CD4-positive, alpha-beta T cell (primary cell): ENCODE measurements at regions not wholly inside any gene's neighbourhood (a gene's known extent, or its start where the extent isn't known, plus 50 kb on each side); places are given as distances from the start of the nearest gene placed in this dataset.

Experiments
- ATAC-seq: fragments of 200-7000 bp; cut with Tn5 transposase; one replicate; pipeline ENCODE4 v1.10.0; 2022; ENCODE audit warnings: mild to moderate bottlenecking; ENCODE audit not compliant: poor library complexity
- CTCF ChIA-PET: fragments of 350-600 bp; sonication (Branson Sonifier 250); formaldehyde crosslinking; loops from one replicate; lab custom pipeline; 2021; ENCODE audit warnings: antibody characterized with exemption, inconsistent platforms; lab: Charles Lee
- POLR2A ChIA-PET: fragments of 350-600 bp; sonication (Branson Sonifier 250); formaldehyde crosslinking; loops from one replicate; lab custom pipeline; 2021; ENCODE audit warnings: antibody characterized with exemption, inconsistent platforms; lab: Charles Lee
- DNase-seq, 14 experiments: peaks; one replicate each; pipeline ENCODE4 v3.0.0-alpha.2; 2013 to 2020; ENCODE audit warnings: mixed read lengths in 2 of 14
- H3K27ac ChIP-seq, 2 donors: one replicate each; pipeline versions ENCODE4 v1.5.1 to v1.7.0; 2013; ENCODE audit warnings: low read length in 2 of 2, low read depth in 1 of 2, mild to moderate bottlenecking in 1 of 2
- H3K27me3 ChIP-seq, 2 experiments: 1 replicate in 1 of 2; 2 replicates in 1 of 2; pipeline versions ENCODE4 v1.6.1 to v1.7.0; 2013; ENCODE audit warnings: low read length in 2 of 2, control low read depth in 1 of 2, mild to moderate bottlenecking in 1 of 2, moderate library complexity in 1 of 2; ENCODE audit not compliant: insufficient read depth in 2 of 2, control insufficient read depth in 1 of 2
- H3K36me3 ChIP-seq: one replicate; pipeline ENCODE4 v1.6.1; 2013; ENCODE audit warnings: low read length, control low read depth; ENCODE audit not compliant: insufficient read depth
- H3K4me1 ChIP-seq: one replicate; pipeline ENCODE4 v1.6.1; 2013; ENCODE audit warnings: low read length, control low read depth; ENCODE audit not compliant: insufficient read depth
- H3K4me3 ChIP-seq: one replicate; pipeline ENCODE4 v1.5.1; 2013; ENCODE audit warnings: mild to moderate bottlenecking, low read length, moderate library complexity
- H3K9me3 ChIP-seq, 2 experiments: 1 replicate in 1 of 2; 2 replicates in 1 of 2; pipeline versions ENCODE4 v1.6.1 to v1.7.0; 2013; ENCODE audit warnings: low read length in 2 of 2, mild to moderate bottlenecking in 2 of 2, control low read depth in 1 of 2, moderate library complexity in 1 of 2; ENCODE audit not compliant: control insufficient read depth in 1 of 2, insufficient read depth in 1 of 2
- H3K27ac Mint-ChIP-seq: one replicate; pipeline ENCODE4 v1.8.0; 2020; ENCODE audit warnings: mixed read lengths
- H3K27me3 Mint-ChIP-seq: one replicate; pipeline ENCODE4 v1.8.0; 2021; ENCODE audit warnings: mixed read lengths
- H3K36me3 Mint-ChIP-seq: one replicate; pipeline ENCODE4 v1.8.0; 2021; ENCODE audit warnings: low read depth, mixed read lengths
- H3K4me1 Mint-ChIP-seq: one replicate; pipeline ENCODE4 v1.8.0; 2021; ENCODE audit warnings: low read depth, mixed read lengths
- H3K4me3 Mint-ChIP-seq: one replicate; pipeline ENCODE4 v1.8.0; 2020; ENCODE audit warnings: mild to moderate bottlenecking, mixed read lengths
- H3K9me3 Mint-ChIP-seq: one replicate; pipeline ENCODE4 v1.8.0; 2020; ENCODE audit warnings: mixed read lengths
- intact Hi-C, 2 experiments: fragments of 100-400 bp; cut with DNase I in 1 of 2; cut with micrococcal nuclease in 1 of 2; formaldehyde crosslinking; loops; one replicate each; pipeline versions ENCODE4 v1.15.1 to v1.9.0; 2023 to 2025; cut with DNase I, micrococcal nuclease
- TF ChIP-seq, protein P1 (sequence below): fragments of 200-600 bp; IDR thresholded peaks from one replicate; pipeline ENCODE4 v1.8.0; 2022; ENCODE audit warnings: antibody characterized with exemption, mild to moderate bottlenecking

DNA sequence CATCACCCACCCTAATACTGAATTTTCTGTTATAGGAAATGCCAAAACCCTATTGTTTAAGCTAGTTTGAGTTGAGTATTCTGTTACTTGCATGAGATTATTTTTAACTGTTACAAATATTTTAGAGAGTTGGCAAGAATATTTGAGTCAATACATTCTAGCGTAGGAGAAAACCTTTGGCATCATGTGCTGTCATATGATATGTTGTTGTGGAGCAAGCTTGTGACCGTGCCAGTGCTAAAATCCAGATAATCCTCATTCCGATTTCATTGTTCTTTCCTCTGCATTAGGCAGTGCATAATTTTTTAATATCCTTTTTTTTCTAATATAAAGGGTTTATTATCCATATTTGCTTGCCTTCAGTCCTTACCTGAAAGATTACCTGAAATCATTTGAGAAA lies 168.0 kb upstream of the GMNC start:
- ATAC-seq: no peak
- no peak for DNase-seq
- H3K36me3 ChIP-seq: no peaks in the 10 kb centered on the region
- Mint-ChIP-seq H3K4me1 (no peaks in the 10 kb centered on the region), H3K4me3 (no peak overlapping the region), H3K36me3 (no peaks in the 10 kb centered on the region), H3K27ac (no peak overlapping the region), H3K9me3 (no peaks in the 10 kb centered on the region), H3K27me3 (no peaks in the 10 kb centered on the region)
- intact Hi-C loops: no loop called here
- H3K27ac ChIP-seq: no peak overlapping the region
- TF ChIP-seq, protein P1, sequence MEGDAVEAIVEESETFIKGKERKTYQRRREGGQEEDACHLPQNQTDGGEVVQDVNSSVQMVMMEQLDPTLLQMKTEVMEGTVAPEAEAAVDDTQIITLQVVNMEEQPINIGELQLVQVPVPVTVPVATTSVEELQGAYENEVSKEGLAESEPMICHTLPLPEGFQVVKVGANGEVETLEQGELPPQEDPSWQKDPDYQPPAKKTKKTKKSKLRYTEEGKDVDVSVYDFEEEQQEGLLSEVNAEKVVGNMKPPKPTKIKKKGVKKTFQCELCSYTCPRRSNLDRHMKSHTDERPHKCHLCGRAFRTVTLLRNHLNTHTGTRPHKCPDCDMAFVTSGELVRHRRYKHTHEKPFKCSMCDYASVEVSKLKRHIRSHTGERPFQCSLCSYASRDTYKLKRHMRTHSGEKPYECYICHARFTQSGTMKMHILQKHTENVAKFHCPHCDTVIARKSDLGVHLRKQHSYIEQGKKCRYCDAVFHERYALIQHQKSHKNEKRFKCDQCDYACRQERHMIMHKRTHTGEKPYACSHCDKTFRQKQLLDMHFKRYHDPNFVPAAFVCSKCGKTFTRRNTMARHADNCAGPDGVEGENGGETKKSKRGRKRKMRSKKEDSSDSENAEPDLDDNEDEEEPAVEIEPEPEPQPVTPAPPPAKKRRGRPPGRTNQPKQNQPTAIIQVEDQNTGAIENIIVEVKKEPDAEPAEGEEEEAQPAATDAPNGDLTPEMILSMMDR: no peak
- no peaks in the 10 kb centered on the region for H3K4me1 ChIP-seq
- ChIA-PET POLR2A (no interaction called here), CTCF (interaction anchor here (1.3 kb wide), 1 partner anchor 8 kb away, joined by 4 read pairs; no protein-coding TSS in a partner anchor)
- no peak overlapping the region for H3K4me3 ChIP-seq
- no peaks in the 10 kb centered on the region for H3K27me3 ChIP-seq
- H3K9me3 ChIP-seq: no peaks in the 10 kb centered on the region

DNA sequence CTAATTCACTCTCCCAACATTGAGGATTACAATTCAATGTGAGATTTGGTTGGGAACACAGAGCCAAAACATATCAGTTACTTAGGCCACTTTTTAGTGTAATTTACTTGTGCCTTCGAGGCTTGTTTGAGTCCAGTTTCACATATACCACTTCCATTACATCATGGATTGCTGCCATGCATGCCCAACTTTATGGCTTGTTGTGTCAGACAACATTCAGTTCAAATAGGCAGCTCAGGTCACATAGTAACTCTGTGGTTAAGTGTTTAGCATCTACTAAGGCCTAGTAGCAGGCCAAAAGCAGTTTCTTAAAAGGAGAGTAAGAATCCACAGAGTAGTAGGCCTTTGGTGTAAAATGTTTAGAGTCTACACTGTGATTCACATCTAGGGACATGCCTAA lies 164.3 kb upstream of the GMNC start:
- H3K27ac ChIP-seq: no peak overlapping the region
- H3K4me1 ChIP-seq: no peaks in the 10 kb centered on the region
- no peaks in the 10 kb centered on the region for H3K27me3 ChIP-seq
- H3K9me3 ChIP-seq: no peaks in the 10 kb centered on the region
- Mint-ChIP-seq H3K4me1 (no peaks in the 10 kb centered on the region), H3K9me3 (no peaks in the 10 kb centered on the region), H3K4me3 (no peak overlapping the region), H3K36me3 (no peaks in the 10 kb centered on the region), H3K27ac (no peak overlapping the region), H3K27me3 (no peaks in the 10 kb centered on the region)
- no peak for ATAC-seq
- DNase-seq: no peak
- no peak overlapping the region for H3K4me3 ChIP-seq
- ChIA-PET CTCF (no interaction called here), POLR2A (no interaction called here)
- no peaks in the 10 kb centered on the region for H3K36me3 ChIP-seq
- TF ChIP-seq, protein P1: no peak
- intact Hi-C loops: no loop called here

GRCh38 chr3:191020730-191021396 lies 158.4 kb upstream of the GMNC start:
- H3K4me1 ChIP-seq: no peaks in the 10 kb centered on the region
- intact Hi-C loops: no loop called here
- Mint-ChIP-seq H3K27me3 (no peaks in the 10 kb centered on the region), H3K27ac (no peak overlapping the region), H3K9me3 (peaks cover 3% of the 10 kb centered on the region), H3K4me3 (no peak overlapping the region), H3K36me3 (no peaks in the 10 kb centered on the region), H3K4me1 (no peaks in the 10 kb centered on the region)
- no peak overlapping the region for H3K27ac ChIP-seq
- H3K9me3 ChIP-seq: peaks cover 0 to 4% of the 10 kb centered on the region in 2 experiments
- no peak for ATAC-seq
- ChIA-PET CTCF (no interaction called here), POLR2A (no interaction called here)
- TF ChIP-seq, protein P1: no peak
- no peaks in the 10 kb centered on the region for H3K36me3 ChIP-seq
- DNase-seq: no peak
- no peak overlapping the region for H3K4me3 ChIP-seq
- H3K27me3 ChIP-seq: no peaks in the 10 kb centered on the region
